ENCODE measurements at regions not wholly inside any gene's neighbourhood (a gene's known extent, or its start where the extent isn't known, plus 50 kb on each side); places are given as distances from the start of the nearest gene placed in this dataset.
"Not testable (repeated sequence)": the region's sequence is repeated elsewhere in the genome, so short reads cannot be mapped to it uniquely, and the experiment has no call there.

GRCh38 chr14:87360246-87360645, 632.7 kb downstream of the GALC start:
- WGBS = 91% methylated on average over 8 of the region's 8 CpGs
- H3K4me3 ChIP-seq (ENCODE audit: low read depth, low read length); H3K4me1 ChIP-seq (ENCODE audit: insufficient read depth); H3K36me3 ChIP-seq (ENCODE audit: insufficient read depth); DNase-seq (ENCODE audit: extremely low spot score); H3K27ac ChIP-seq (ENCODE audit: low read depth): not testable (repeated sequence)

GRCh38 chr14:87351007-87351406, 642.0 kb downstream of the GALC start:
- Histone ChIP-seq H3K4me3 (ENCODE audit: low read depth, low read length) (no peak overlapping the region), H3K27ac (ENCODE audit: low read depth) (no peak overlapping the region), H3K36me3 (ENCODE audit: insufficient read depth) (no peaks in the 10 kb centered on the region), H3K4me1 (ENCODE audit: insufficient read depth) (no peaks in the 10 kb centered on the region)
- no peak for DNase-seq (ENCODE audit: extremely low spot score)
- WGBS = 85% methylated on average over 7 of the region's 7 CpGs

- 92% methylated on average over 3 of the region's 3 CpGs for WGBS
These were observed 643.1 kb downstream of the GALC start for GRCh38 chr14:87349921-87350320.

DNA sequence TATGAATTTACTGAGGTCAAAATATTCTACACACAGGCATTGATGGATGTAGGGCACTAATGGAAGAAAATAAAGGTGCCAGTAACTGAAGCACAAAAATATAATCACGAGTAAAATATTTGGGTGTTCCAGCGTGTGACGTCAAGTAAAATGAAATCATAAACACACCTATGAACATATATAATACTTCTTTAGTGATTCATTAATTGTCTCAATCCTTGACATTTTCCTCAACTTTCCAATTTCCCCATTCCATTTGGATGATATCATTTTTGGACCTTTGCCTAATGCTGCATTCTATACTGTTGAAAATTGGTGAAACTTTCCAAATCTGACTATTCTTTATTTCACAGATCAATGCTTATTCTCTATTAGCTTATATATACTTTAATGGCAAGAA, 649.3 kb downstream of the GALC start:
- 75% methylated on average over 3 of the region's 3 CpGs for WGBS
- no peaks in the 10 kb centered on the region for H3K4me1 ChIP-seq (ENCODE audit: insufficient read depth)
- H3K36me3 ChIP-seq (ENCODE audit: insufficient read depth) = no peaks in the 10 kb centered on the region
- no peak for DNase-seq (ENCODE audit: extremely low spot score)
- no peak overlapping the region for H3K27ac ChIP-seq (ENCODE audit: low read depth)
- no peak overlapping the region for H3K4me3 ChIP-seq (ENCODE audit: low read depth, low read length)

More at GRCh38 chr14:87349921-87350320, 643.1 kb downstream of the GALC start:
- no peak for DNase-seq (ENCODE audit: extremely low spot score)
- Histone ChIP-seq H3K4me3 (ENCODE audit: low read depth, low read length) (no peak overlapping the region), H3K27ac (ENCODE audit: low read depth) (no peak overlapping the region), H3K4me1 (ENCODE audit: insufficient read depth) (no peaks in the 10 kb centered on the region), H3K36me3 (ENCODE audit: insufficient read depth) (no peaks in the 10 kb centered on the region)

DNA sequence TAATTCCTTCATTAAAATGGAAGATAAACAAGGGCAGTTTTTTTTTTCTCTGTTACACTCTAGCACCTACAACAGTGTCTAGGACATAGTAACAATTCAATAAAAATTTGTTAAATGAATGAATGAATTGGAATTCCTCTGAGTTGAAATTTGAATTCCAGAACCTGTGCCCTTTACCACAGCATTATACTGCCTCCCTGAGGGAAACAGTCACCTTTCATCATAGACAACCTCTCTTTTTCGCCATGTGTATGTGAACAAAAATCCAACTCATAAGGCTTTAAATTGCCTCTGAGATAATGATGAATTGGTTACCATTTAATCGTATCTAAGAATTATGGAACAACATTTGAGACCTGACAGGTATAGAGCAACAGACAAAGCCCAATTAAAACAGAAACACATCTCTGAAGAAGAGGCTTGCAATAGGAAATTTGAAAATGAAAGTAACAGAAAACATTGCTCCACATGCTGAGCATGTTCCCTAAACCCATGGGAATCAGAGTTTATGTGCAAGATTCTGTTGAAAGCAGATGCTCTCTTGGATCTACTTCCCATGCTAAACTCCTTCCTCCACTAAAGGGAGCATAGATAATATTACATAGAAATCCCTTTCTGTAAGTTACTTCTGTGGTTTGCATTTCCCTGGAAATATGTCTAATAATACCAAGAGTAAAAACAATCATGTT, 657.8 kb downstream of the GALC start:
- no peak for DNase-seq (ENCODE audit: extremely low spot score)
- no peaks in the 10 kb centered on the region for H3K4me1 ChIP-seq (ENCODE audit: insufficient read depth)
- H3K36me3 ChIP-seq (ENCODE audit: insufficient read depth) = no peaks in the 10 kb centered on the region
- WGBS = 86% methylated on average over 2 of the region's 2 CpGs
- H3K27ac ChIP-seq (ENCODE audit: low read depth) = no peak overlapping the region
- no peak overlapping the region for H3K4me3 ChIP-seq (ENCODE audit: low read depth, low read length)

- Histone ChIP-seq H3K4me1 (ENCODE audit: insufficient read depth) (no peaks in the 10 kb centered on the region), H3K27ac (ENCODE audit: low read depth) (no peak overlapping the region), H3K36me3 (ENCODE audit: insufficient read depth) (no peaks in the 10 kb centered on the region), H3K4me3 (ENCODE audit: low read depth, low read length) (no peak overlapping the region)
- no peak for DNase-seq (ENCODE audit: extremely low spot score)
- WGBS = 23% methylated on average over 2 of the region's 2 CpGs
These were observed 661.0 kb downstream of the GALC start for GRCh38 chr14:87331991-87332390.

GRCh38 chr14:87325741-87326140, 667.2 kb downstream of the GALC start:
- WGBS = 89% methylated on average over 2 of the region's 2 CpGs
- DNase-seq (ENCODE audit: extremely low spot score) = no peak
- no peak overlapping the region for H3K4me3 ChIP-seq (ENCODE audit: low read depth, low read length)
- no peaks in the 10 kb centered on the region for H3K36me3 ChIP-seq (ENCODE audit: insufficient read depth)
- no peak overlapping the region for H3K27ac ChIP-seq (ENCODE audit: low read depth)
- H3K4me1 ChIP-seq (ENCODE audit: insufficient read depth) = no peaks in the 10 kb centered on the region

- H3K4me1 ChIP-seq (ENCODE audit: insufficient read depth) = no peaks in the 10 kb centered on the region
- H3K36me3 ChIP-seq (ENCODE audit: insufficient read depth) = no peaks in the 10 kb centered on the region
- no peak for DNase-seq (ENCODE audit: extremely low spot score)
- no peak overlapping the region for H3K4me3 ChIP-seq (ENCODE audit: low read depth, low read length)
- no peak overlapping the region for H3K27ac ChIP-seq (ENCODE audit: low read depth)
- 92% methylated on average over 2 of the region's 2 CpGs for WGBS
These were observed 669.8 kb downstream of the GALC start for GRCh38 chr14:87323191-87323590.

DNA sequence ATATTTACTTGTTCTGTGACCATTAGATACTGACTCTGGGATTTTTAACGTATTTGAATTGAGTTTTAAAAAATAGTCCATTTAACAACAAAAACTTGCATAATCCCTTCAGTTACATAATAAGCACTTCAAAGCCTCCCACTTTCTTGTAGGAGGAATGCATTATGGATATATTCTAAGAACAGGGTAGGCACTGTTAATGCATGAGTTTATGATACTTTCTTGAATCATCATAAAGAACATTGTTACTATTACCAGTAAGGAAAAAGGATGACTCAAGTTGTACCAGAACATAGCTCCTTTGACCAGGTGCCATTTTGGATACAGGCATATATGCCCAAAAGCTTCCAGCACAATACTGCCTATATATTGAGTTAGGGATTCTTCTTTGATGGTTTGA, 671.4 kb downstream of the GALC start:
- H3K36me3 ChIP-seq (ENCODE audit: insufficient read depth) = no peaks in the 10 kb centered on the region
- H3K4me1 ChIP-seq (ENCODE audit: insufficient read depth) = no peaks in the 10 kb centered on the region
- WGBS = 84% methylated on average over 1 of the region's 1 CpG
- DNase-seq (ENCODE audit: extremely low spot score) = no peak
- no peak overlapping the region for H3K27ac ChIP-seq (ENCODE audit: low read depth)
- no peak overlapping the region for H3K4me3 ChIP-seq (ENCODE audit: low read depth, low read length)

- 71% methylated on average over 3 of the region's 3 CpGs for WGBS
These were observed 680.1 kb downstream of the GALC start for GRCh38 chr14:87312894-87313205.

DNA sequence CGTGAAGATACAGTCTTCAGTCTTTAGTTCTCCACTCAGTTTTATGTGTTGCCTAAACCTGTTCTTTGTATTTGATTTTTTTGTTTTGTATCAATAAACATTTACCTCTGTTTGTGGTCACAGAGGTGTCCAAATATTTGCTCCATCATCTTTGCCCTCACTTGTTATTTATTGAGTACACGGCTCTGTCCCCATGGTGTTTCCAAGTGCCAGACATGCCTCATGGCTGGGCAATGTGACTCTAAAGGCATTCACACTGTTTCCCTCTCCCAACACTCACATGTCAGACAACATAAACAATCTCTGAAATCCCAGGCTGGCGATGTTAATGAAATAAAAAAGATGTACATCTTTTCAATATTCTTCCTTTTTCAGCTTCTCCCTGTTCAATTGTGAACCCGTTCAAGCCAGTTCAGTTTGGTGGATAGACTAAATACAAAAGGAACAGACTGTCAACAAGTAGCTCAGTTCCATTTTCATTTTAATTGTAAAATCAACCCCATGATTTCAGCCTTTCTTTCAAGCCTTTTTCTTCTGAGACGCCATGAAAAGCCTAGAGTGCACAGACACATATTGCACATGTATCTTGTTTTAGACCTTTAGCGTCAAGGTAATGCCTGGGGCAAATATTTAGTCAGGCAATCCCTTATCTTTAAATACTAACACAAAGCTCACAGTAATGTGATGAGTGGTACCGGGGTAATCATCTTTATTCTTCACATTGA, 680.7 kb downstream of the GALC start:
- H3K4me3 ChIP-seq (ENCODE audit: low read depth, low read length) = no peak overlapping the region
- H3K36me3 ChIP-seq (ENCODE audit: insufficient read depth) = no peaks in the 10 kb centered on the region
- no peaks in the 10 kb centered on the region for H3K4me1 ChIP-seq (ENCODE audit: insufficient read depth)
- no peak for DNase-seq (ENCODE audit: extremely low spot score)
- H3K27ac ChIP-seq (ENCODE audit: low read depth) = no peak overlapping the region
- 51% methylated on average over 7 of the region's 7 CpGs for WGBS

More at GRCh38 chr14:87312894-87313205, 680.1 kb downstream of the GALC start:
- DNase-seq (ENCODE audit: extremely low spot score) = no peak
- Histone ChIP-seq H3K36me3 (ENCODE audit: insufficient read depth) (no peaks in the 10 kb centered on the region), H3K4me1 (ENCODE audit: insufficient read depth) (no peaks in the 10 kb centered on the region), H3K4me3 (ENCODE audit: low read depth, low read length) (no peak overlapping the region), H3K27ac (ENCODE audit: low read depth) (no peak overlapping the region)

DNA sequence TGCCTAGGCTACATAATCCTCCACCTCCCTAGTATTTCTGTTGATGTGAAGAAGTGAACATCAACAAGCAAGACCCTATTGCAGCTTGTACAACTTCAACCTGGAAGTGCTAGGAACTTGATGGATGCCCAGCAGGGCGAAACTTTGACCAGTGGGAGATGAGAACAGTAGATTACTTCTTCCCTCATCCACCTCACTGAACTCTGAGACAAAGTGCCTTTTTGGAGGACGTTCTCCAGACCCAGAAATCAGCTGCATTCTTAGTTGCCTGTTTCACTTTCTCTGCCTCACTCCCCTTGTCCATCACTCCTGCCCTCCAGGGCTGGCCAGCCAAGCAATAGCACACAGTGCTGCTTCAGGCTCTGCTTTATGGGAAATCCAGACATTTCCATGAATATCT, 683.4 kb downstream of the GALC start:
- H3K4me3 ChIP-seq (ENCODE audit: low read depth, low read length) = no peak overlapping the region
- H3K36me3 ChIP-seq (ENCODE audit: insufficient read depth) = no peaks in the 10 kb centered on the region
- H3K4me1 ChIP-seq (ENCODE audit: insufficient read depth) = no peaks in the 10 kb centered on the region
- H3K27ac ChIP-seq (ENCODE audit: low read depth) = no peak overlapping the region
- DNase-seq (ENCODE audit: extremely low spot score) = no peak
- 75% methylated on average over 2 of the region's 2 CpGs for WGBS

DNA sequence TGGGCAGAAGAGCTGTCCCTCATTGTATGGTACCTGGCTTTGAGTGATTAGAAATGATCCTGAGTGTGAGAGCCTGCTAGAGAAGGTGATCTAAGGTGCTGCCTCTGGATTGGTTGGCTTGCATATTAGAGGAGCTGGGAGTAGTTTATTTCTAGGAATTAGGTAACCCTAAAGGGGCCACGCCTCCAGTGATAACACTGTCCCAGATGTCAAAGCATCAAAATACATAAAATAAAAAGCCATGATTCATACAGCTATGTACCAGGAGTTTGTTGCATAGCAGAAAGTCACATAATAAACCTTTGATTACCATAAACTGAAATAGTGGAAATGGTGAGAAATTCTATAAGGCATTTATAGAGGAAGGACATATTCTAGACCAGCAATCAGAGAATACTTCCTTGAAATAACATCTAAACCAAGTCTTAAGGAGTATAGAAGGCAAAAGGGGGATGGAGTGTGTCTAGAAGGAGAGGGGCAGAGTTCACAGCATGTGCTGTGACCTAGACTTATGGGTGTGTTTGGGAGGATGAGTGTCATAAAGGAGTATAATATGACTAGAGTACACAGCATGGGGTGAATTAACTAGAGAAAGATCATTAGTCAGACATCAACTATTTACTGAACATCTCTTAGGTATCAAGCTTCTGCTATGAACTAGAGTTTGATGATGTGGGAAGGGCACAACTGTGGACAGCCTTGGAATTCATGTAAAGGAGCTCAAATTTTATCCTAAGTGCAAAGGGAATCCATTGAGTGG, 686.4 kb downstream of the GALC start:
- no peak overlapping the region for H3K4me3 ChIP-seq (ENCODE audit: low read depth, low read length)
- H3K4me1 ChIP-seq (ENCODE audit: insufficient read depth) = no peaks in the 10 kb centered on the region
- no peak overlapping the region for H3K27ac ChIP-seq (ENCODE audit: low read depth)
- DNase-seq (ENCODE audit: extremely low spot score) = no peak
- no peaks in the 10 kb centered on the region for H3K36me3 ChIP-seq (ENCODE audit: insufficient read depth)
- WGBS = 89% methylated on average over 1 of the region's 1 CpG

GRCh38 chr14:87305345-87305744, 687.6 kb downstream of the GALC start:
- 67% methylated on average over 3 of the region's 3 CpGs for WGBS
- Histone ChIP-seq H3K4me3 (ENCODE audit: low read depth, low read length) (no peak overlapping the region), H3K36me3 (ENCODE audit: insufficient read depth) (no peaks in the 10 kb centered on the region), H3K27ac (ENCODE audit: low read depth) (no peak overlapping the region), H3K4me1 (ENCODE audit: insufficient read depth) (no peaks in the 10 kb centered on the region)
- DNase-seq (ENCODE audit: extremely low spot score) = no peak

Measured in urinary bladder (tissue), 3 donors.